Transverse colon (tissue), 4 donors: ENCODE measurements at regions not wholly inside any gene's neighbourhood (a gene's known extent, or its start where the extent isn't known, plus 50 kb on each side); places are given as distances from the start of the nearest gene placed in this dataset.

Source experiments
- CTCF ChIP-seq, 5 experiments: fragments of 200-600 bp in 3 of 5; fragments of 450-650 bp in 2 of 5; sonication (generic) in 3 of 5; IDR thresholded peaks; 1 replicate in 2 of 5; 2 replicates in 3 of 5; pipeline ENCODE4 v1.5.1; 2016 to 2017; ENCODE audit warnings: antibody characterized with exemption in 5 of 5, inconsistent platforms in 3 of 5, mild to moderate bottlenecking in 2 of 5, moderate library complexity in 1 of 5
- EP300 ChIP-seq: sonication (generic); formaldehyde crosslinking; IDR thresholded peaks from one replicate; pipeline ENCODE4 v1.6.1; 2017; ENCODE audit warnings: antibody characterized with exemption, low read depth
- POLR2A ChIP-seq: fragments of 450-650 bp; IDR thresholded peaks from one replicate; pipeline ENCODE4 v1.6.1; 2016; ENCODE audit warnings: antibody characterized with exemption, mild to moderate bottlenecking, moderate library complexity
- POLR2AphosphoS5 ChIP-seq, 3 donors: sonication (generic); formaldehyde crosslinking; IDR thresholded peaks; one replicate each; pipeline ENCODE4 v1.6.1; 2016; ENCODE audit warnings: antibody characterized with exemption in 3 of 3

- no peak for TF ChIP-seq CTCF (IDR thresholded peaks at IDR 0.05)
- no peak for TF ChIP-seq EP300
- TF ChIP-seq POLR2A = no peak
- TF ChIP-seq POLR2AphosphoS5 (IDR thresholded peaks at IDR 0.05) = no peak
Measured at GRCh38 chr4:74612837-74613236, 167.9 kb downstream of the AREG start.
